ENCODE measurements at regions not wholly inside any gene's neighbourhood (a gene's known extent, or its start where the extent isn't known, plus 50 kb on each side); places are given as distances from the start of the nearest gene placed in this dataset.

DNA sequence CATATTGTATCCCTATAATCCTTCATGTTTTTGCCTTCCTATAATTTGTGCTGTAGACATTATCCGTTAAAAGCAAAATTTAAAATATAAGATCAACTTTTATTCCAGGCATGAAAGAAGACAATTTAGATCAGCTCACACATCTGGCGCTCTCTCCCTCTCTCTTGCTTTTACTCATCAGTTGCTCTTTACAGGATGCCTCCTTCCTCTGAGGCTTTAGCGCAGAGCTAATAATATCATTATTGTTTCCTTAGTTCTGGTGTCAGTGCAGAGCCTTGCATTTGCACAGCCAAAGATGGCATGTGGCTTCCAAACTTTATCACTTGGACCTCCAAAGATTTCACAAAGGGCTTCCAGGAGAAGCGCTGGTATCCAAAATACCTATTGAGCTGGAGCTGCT is 295.1 kb downstream of the FGF9 start:
- Histone ChIP-seq H3K79me2 (ENCODE audit: insufficient read depth, low read length) (no peaks in the 10 kb centered on the region), H3K4me2 (ENCODE audit: low read length) (no peak overlapping the region), H3K9ac (ENCODE audit: low read length) (no peak overlapping the region), H3K4me1 (ENCODE audit: insufficient read depth, low read length) (no peaks in the 10 kb centered on the region), H2AFZ (ENCODE audit: low read depth, low read length) (no peak overlapping the region), H3K27ac (ENCODE audit: low read depth, low read length) (no peak overlapping the region), H3K36me3 (ENCODE audit: insufficient read depth, low read length) (no peaks in the 10 kb centered on the region), H3K9me3 (ENCODE audit: insufficient read depth, low read depth, low read length) (no peaks in the 10 kb centered on the region), H3K4me3 (ENCODE audit: insufficient read depth, low read depth, low read length) (no peak overlapping the region), H3K27me3 (ENCODE audit: insufficient read depth, low read length) (no peaks in the 10 kb centered on the region), H4K20me1 (ENCODE audit: insufficient read depth, low read length) (no peaks in the 10 kb centered on the region)
- no peak for TF ChIP-seq EZH2 (IDR thresholded peaks at IDR 0.05; ENCODE audit: insufficient read depth, low read length)
- TF ChIP-seq, protein P1, sequence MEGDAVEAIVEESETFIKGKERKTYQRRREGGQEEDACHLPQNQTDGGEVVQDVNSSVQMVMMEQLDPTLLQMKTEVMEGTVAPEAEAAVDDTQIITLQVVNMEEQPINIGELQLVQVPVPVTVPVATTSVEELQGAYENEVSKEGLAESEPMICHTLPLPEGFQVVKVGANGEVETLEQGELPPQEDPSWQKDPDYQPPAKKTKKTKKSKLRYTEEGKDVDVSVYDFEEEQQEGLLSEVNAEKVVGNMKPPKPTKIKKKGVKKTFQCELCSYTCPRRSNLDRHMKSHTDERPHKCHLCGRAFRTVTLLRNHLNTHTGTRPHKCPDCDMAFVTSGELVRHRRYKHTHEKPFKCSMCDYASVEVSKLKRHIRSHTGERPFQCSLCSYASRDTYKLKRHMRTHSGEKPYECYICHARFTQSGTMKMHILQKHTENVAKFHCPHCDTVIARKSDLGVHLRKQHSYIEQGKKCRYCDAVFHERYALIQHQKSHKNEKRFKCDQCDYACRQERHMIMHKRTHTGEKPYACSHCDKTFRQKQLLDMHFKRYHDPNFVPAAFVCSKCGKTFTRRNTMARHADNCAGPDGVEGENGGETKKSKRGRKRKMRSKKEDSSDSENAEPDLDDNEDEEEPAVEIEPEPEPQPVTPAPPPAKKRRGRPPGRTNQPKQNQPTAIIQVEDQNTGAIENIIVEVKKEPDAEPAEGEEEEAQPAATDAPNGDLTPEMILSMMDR (IDR thresholded peaks at IDR 0.05; ENCODE audit: insufficient read depth, low read depth, low read length): no peak
- Mint-ChIP-seq H3K9me3 (ENCODE audit: unreplicated experiment) (peaks cover 3% of the 10 kb centered on the region), H3K4me1 (ENCODE audit: low read depth, unreplicated experiment) (no peaks in the 10 kb centered on the region), H3K27me3 (ENCODE audit: low read depth, unreplicated experiment) (peaks cover 5% of the 10 kb centered on the region), H3K27ac (ENCODE audit: unreplicated experiment) (no peak overlapping the region), H3K4me3 (ENCODE audit: unreplicated experiment) (no peak overlapping the region), H3K36me3 (ENCODE audit: low read depth, unreplicated experiment) (peaks cover 2% of the 10 kb centered on the region)
- no peak for FAIRE-seq
- no peak for DNase-seq (ENCODE audit: low read depth)

DNA sequence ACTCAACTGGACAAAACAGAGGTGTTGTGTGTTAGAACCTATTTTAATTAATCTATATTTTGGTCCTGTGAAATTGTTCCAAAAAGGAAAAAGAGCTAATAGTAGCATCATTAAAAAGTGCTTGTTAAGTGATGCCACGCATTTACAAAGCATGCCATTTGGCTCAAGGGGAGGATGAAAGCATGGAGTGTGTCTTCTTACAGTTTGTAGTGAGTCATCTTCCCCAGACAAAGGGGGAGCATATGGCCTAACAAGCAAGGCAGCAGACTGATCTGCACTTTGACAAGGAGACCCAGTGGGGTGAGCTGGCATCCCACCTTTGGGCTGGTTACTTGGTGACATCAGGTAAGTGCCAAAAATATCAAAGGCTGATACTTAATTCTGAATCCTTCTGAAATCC is 297.0 kb downstream of the FGF9 start:
- H3K27ac Mint-ChIP-seq (ENCODE audit: unreplicated experiment): no peak overlapping the region
- no peak overlapping the region for H3K4me3 Mint-ChIP-seq (ENCODE audit: unreplicated experiment)
- H3K4me3 ChIP-seq (ENCODE audit: insufficient read depth, low read depth, low read length): no peak overlapping the region
- FAIRE-seq (no peak), DNase-seq (ENCODE audit: low read depth) (no peak)
- H3K4me1 ChIP-seq (ENCODE audit: insufficient read depth, low read length): no peaks in the 10 kb centered on the region
- H3K36me3 ChIP-seq (ENCODE audit: insufficient read depth, low read length): no peaks in the 10 kb centered on the region
- H3K27me3 Mint-ChIP-seq (ENCODE audit: low read depth, unreplicated experiment): peaks cover 5% of the 10 kb centered on the region
- H3K27ac ChIP-seq (ENCODE audit: low read depth, low read length): no peak overlapping the region
- no peaks in the 10 kb centered on the region for H3K4me1 Mint-ChIP-seq (ENCODE audit: low read depth, unreplicated experiment)
- H3K36me3 Mint-ChIP-seq (ENCODE audit: low read depth, unreplicated experiment): no peaks in the 10 kb centered on the region
- H3K27me3 ChIP-seq (ENCODE audit: insufficient read depth, low read length): no peaks in the 10 kb centered on the region
- H3K9me3 Mint-ChIP-seq (ENCODE audit: unreplicated experiment): no peaks in the 10 kb centered on the region
- TF ChIP-seq, protein P1 (IDR thresholded peaks at IDR 0.05; ENCODE audit: insufficient read depth, low read depth, low read length): no peak
- TF ChIP-seq EZH2 (IDR thresholded peaks at IDR 0.05; ENCODE audit: insufficient read depth, low read length): no peak
- no peaks in the 10 kb centered on the region for H3K79me2 ChIP-seq (ENCODE audit: insufficient read depth, low read length)
- peaks cover 9% of the 10 kb centered on the region for H3K9me3 ChIP-seq (ENCODE audit: insufficient read depth, low read depth, low read length)
- no peak overlapping the region for H3K4me2 ChIP-seq (ENCODE audit: low read length)
- no peaks in the 10 kb centered on the region for H4K20me1 ChIP-seq (ENCODE audit: insufficient read depth, low read length)
- no peak overlapping the region for H2AFZ ChIP-seq (ENCODE audit: low read depth, low read length)
- H3K9ac ChIP-seq (ENCODE audit: low read length): no peak overlapping the region

DNA sequence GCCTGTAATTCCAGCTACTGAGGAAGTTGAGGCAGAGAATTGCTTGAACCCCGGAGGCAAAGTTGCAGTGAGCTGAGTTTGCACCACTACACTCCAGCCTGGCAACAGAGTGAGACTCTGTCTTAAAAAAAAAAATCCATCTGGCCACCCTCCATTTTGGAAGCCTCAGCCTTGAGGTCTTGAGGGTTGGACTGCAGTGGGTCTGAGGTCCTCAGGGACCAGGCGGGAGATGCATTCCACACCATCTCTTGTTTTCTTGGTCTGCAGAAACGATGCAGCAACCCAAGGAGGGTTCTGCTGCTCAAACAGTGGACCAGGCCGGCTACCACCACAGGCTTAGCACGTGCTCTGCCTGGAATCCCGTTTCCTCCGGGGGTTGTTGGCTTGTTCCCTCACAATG is 299.3 kb downstream of the FGF9 start:
- Histone ChIP-seq H2AFZ (ENCODE audit: low read depth, low read length) (no peak overlapping the region), H3K4me3 (ENCODE audit: insufficient read depth, low read depth, low read length) (no peak overlapping the region), H3K4me2 (ENCODE audit: low read length) (no peak overlapping the region), H3K9me3 (ENCODE audit: insufficient read depth, low read depth, low read length) (peaks cover 9% of the 10 kb centered on the region), H3K9ac (ENCODE audit: low read length) (no peak overlapping the region), H3K36me3 (ENCODE audit: insufficient read depth, low read length) (no peaks in the 10 kb centered on the region), H3K27me3 (ENCODE audit: insufficient read depth, low read length) (no peaks in the 10 kb centered on the region), H3K27ac (ENCODE audit: low read depth, low read length) (no peak overlapping the region), H3K4me1 (ENCODE audit: insufficient read depth, low read length) (no peaks in the 10 kb centered on the region), H4K20me1 (ENCODE audit: insufficient read depth, low read length) (no peaks in the 10 kb centered on the region), H3K79me2 (ENCODE audit: insufficient read depth, low read length) (no peaks in the 10 kb centered on the region)
- FAIRE-seq: no peak
- H3K27ac Mint-ChIP-seq (ENCODE audit: unreplicated experiment): no peak overlapping the region
- H3K4me3 Mint-ChIP-seq (ENCODE audit: unreplicated experiment): no peak overlapping the region
- H3K27me3 Mint-ChIP-seq (ENCODE audit: low read depth, unreplicated experiment): peaks cover 2% of the 10 kb centered on the region
- DNase-seq (ENCODE audit: low read depth): no peak
- H3K4me1 Mint-ChIP-seq (ENCODE audit: low read depth, unreplicated experiment): no peaks in the 10 kb centered on the region
- H3K36me3 Mint-ChIP-seq (ENCODE audit: low read depth, unreplicated experiment): no peaks in the 10 kb centered on the region
- TF ChIP-seq, protein P1 (IDR thresholded peaks at IDR 0.05; ENCODE audit: insufficient read depth, low read depth, low read length): no peak
- TF ChIP-seq EZH2 (IDR thresholded peaks at IDR 0.05; ENCODE audit: insufficient read depth, low read length): no peak
- H3K9me3 Mint-ChIP-seq (ENCODE audit: unreplicated experiment): no peaks in the 10 kb centered on the region
